Peyer's patch (tissue), 4 donors: ENCODE measurements at regions not wholly inside any gene's neighbourhood (a gene's known extent, or its start where the extent isn't known, plus 50 kb on each side); places are given as distances from the start of the nearest gene placed in this dataset.

Source experiments
- DNase-seq, 3 donors: peaks; one replicate each; pipeline ENCODE4 v3.0.0-alpha.2; 2017 to 2019
- H3K27ac ChIP-seq, 4 donors: fragments of 200-600 bp; sonication (generic); one replicate each; pipeline ENCODE4 v1.5.1; 2016 to 2019
- H3K27me3 ChIP-seq, 2 donors: fragments of 200-600 bp; sonication (generic); one replicate each; pipeline ENCODE4 v1.5.1; 2019
- H3K36me3 ChIP-seq, 3 donors: fragments of 200-600 bp; sonication (generic); one replicate each; pipeline ENCODE4 v1.5.1; 2016 to 2019
- H3K4me1 ChIP-seq, 4 donors: fragments of 200-600 bp; sonication (generic); one replicate each; pipeline ENCODE4 v1.5.1; 2016 to 2019
- H3K4me3 ChIP-seq, 4 donors: fragments of 200-600 bp; sonication (generic); 1 replicate in 3 of 4; 2 replicates in 1 of 4; pipeline ENCODE4 v1.5.1; 2016 to 2019; ENCODE audit warnings: mild to moderate bottlenecking in 1 of 4
- H3K9me3 ChIP-seq, 4 donors: fragments of 200-600 bp; sonication (generic); one replicate each; pipeline ENCODE4 v1.5.1; 2016 to 2019; ENCODE audit warnings: mild to moderate bottlenecking in 1 of 4
- CTCF ChIP-seq, 6 experiments: fragments of 450-650 bp in 4 of 6; fragments of 200-600 bp in 2 of 6; sonication (generic) in 1 of 6; IDR thresholded peaks; one replicate each; pipeline ENCODE4 v1.5.1; 2017 to 2019; ENCODE audit warnings: antibody characterized with exemption in 6 of 6, mild to moderate bottlenecking in 3 of 6, moderate library complexity in 1 of 6
- POLR2A ChIP-seq, 2 donors: fragments of 450-650 bp; IDR thresholded peaks; one replicate each; pipeline ENCODE4 v1.5.1; 2017; ENCODE audit warnings: antibody characterized with exemption in 2 of 2, mild to moderate bottlenecking in 2 of 2, moderate library complexity in 2 of 2

DNA sequence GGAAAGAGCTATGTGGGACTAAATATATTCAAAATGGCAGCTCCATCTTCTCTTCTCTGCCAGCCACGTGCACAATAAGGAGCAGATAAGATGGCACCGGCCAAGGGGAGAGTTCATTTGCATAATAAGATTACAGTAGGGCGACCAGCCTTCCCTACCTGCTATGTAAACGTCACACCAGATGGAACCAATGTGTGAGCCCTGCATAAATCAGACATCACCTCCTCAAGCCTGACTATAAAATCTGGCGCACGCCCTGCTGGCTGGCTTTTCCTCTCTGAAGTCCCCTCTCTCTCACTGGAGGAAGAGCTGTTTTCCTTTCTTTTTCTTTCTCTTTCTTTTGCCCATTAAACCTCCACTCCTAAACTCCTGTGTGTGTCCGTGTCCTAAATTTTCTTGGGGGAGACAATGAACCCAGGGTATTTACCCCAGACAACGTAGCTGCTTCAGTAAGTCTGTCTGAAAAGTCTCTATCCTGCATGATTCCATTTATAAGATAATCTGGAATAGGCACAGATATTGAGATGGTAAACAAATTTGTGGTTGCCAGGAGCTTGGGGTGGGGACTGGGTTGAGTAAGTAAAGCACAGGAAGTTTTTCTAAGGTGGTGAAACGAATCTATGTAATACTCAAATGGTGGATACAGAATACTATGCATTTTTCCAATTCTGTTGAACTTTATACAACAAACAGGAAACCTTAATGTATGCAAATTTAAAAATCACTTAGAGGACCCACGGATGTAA is 670.0 kb upstream of the KIRREL3 start:
- H3K27me3 ChIP-seq: no peaks in the 10 kb centered on the region
- H3K27ac ChIP-seq: no peak overlapping the region
- no peaks in the 10 kb centered on the region for H3K36me3 ChIP-seq
- H3K4me1 ChIP-seq: no peaks in the 10 kb centered on the region
- no peak for TF ChIP-seq CTCF (IDR thresholded peaks at IDR 0.05)
- no peak for TF ChIP-seq POLR2A (IDR thresholded peaks at IDR 0.05)
- H3K4me3 ChIP-seq: no peak overlapping the region
- no peak for DNase-seq
- no peaks in the 10 kb centered on the region for H3K9me3 ChIP-seq

DNA sequence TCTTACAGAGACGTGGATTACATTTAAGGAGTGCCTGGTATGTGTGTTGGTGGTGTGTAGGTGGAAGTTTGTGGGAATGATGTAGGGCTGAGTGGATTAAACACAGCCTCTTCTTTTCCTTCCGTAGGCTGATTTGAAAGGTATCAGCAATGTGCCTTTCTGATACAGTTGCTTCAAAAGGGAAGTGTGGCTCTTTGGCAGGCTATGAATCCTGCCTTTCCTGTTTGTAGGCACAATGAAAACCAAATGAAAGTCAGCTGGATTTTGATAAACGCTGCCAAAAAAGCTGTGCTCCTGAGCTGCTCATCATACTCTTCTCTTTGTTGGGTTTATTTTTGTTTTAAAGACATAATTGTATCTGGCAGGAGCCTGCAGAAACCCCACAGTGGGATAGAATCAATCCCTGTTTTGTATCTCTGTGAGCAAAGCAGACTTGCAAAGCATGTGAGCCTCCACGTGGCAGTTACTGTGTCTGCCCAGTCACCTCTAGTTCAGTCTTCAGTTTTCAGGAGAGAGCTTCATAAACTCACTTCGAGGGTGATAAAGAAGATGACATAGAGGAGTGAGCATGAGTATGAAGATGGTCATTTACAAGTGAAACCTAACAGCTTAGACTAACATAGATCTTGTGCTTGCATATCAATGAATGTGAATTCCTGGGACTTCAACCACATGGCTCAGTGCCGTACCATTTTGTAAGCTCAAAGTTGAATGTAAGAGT is 655.7 kb upstream of the KIRREL3 start:
- Histone ChIP-seq H3K9me3 (peaks cover 0 to under 1% (median 0%) of the 10 kb centered on the region in 4 donors), H3K4me3 (no peak overlapping the region), H3K27me3 (no peaks in the 10 kb centered on the region), H3K4me1 (no peaks in the 10 kb centered on the region), H3K36me3 (no peaks in the 10 kb centered on the region), H3K27ac (no peak overlapping the region)
- DNase-seq: no peak
- TF ChIP-seq POLR2A (IDR thresholded peaks at IDR 0.05): no peak
- TF ChIP-seq CTCF (IDR thresholded peaks at IDR 0.05): no peak

- no peak for DNase-seq
- Histone ChIP-seq H3K9me3 (no peaks in the 10 kb centered on the region), H3K4me3 (no peak overlapping the region), H3K27ac (no peak overlapping the region), H3K27me3 (no peaks in the 10 kb centered on the region), H3K36me3 (no peaks in the 10 kb centered on the region), H3K4me1 (no peaks in the 10 kb centered on the region)
- TF ChIP-seq CTCF (IDR thresholded peaks at IDR 0.05) (no peak), POLR2A (IDR thresholded peaks at IDR 0.05) (no peak)
Measured at GRCh38 chr11:127653076-127653475, 652.5 kb upstream of the KIRREL3 start.

DNA sequence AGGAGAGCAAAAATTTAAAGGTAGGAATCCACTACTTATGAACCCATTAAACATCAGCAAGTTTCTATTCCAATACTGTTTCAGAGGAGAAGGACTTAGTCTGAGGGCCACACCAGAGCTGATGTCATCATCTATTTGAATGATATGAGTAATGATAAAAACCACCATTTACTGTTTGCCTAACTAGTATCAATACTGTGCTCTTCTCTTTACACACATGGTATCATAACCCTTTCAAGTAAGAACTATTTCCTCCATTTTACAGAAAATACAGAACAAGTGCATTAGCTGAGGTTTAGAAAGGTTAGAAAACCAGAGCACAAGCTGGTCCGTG is 651.3 kb upstream of the KIRREL3 start:
- H3K36me3 ChIP-seq: no peaks in the 10 kb centered on the region
- H3K4me3 ChIP-seq: no peak overlapping the region
- no peak overlapping the region for H3K27ac ChIP-seq
- H3K9me3 ChIP-seq: no peaks in the 10 kb centered on the region
- DNase-seq: no peak
- H3K27me3 ChIP-seq: no peaks in the 10 kb centered on the region
- TF ChIP-seq POLR2A (IDR thresholded peaks at IDR 0.05) (no peak), CTCF (IDR thresholded peaks at IDR 0.05) (no peak)
- H3K4me1 ChIP-seq: no peaks in the 10 kb centered on the region

DNA sequence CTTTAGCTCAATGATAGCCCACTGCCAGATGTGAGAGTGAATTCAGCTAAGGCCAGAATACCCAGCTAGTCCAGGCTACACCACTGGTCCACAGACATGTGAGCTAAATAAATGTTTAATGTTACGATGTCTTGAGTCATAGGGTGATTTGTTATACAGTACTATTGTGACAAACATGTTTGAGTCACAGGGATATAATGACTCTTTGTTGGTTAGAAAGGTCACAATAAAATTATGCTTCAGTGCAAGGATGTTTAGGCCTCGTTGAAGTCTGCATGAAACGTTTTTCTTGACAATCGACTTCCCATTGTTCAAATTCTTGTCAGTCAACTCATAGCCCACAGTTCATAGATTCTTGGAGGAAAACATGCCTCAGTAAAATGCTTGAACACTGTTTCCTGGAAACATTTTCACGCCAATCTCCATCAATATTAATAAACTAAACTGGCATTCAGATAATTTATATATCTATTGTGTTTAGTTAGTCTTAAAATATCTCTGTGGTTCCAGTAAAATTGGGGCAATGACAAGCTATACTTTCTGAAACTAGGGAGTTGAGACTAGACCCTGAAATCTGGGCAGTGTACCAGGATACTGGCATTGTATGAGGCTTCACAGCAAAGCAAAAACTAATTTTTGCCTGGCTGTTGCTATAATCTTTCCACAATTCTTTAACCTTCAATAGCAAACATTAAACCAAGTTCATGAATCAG is 650.8 kb upstream of the KIRREL3 start:
- Histone ChIP-seq H3K9me3 (no peaks in the 10 kb centered on the region), H3K4me1 (no peaks in the 10 kb centered on the region), H3K27me3 (no peaks in the 10 kb centered on the region), H3K27ac (no peak overlapping the region), H3K4me3 (no peak overlapping the region), H3K36me3 (no peaks in the 10 kb centered on the region)
- DNase-seq: no peak
- no peak for TF ChIP-seq POLR2A (IDR thresholded peaks at IDR 0.05)
- TF ChIP-seq CTCF (IDR thresholded peaks at IDR 0.05): no peak
